HuH-7 (cell line): ENCODE measurements at regions not wholly inside any gene's neighbourhood (a gene's known extent, or its start where the extent isn't known, plus 50 kb on each side); places are given as distances from the start of the nearest gene placed in this dataset.

Experiments
- DNase-seq: peaks from one replicate; pipeline ENCODE4 v3.0.0; 2011; ENCODE audit warnings: low spot score

GRCh38 chr17:12590417-12590816 is 75.3 kb upstream of the MYOCD start:
- DNase-seq: no peak

- DNase-seq: no peak
Observed at GRCh38 chr17:12591021-12591735, 74.5 kb upstream of the MYOCD start.

- no peak for DNase-seq
Observed at GRCh38 chr17:12592941-12593340, 72.7 kb upstream of the MYOCD start.

- DNase-seq: no peak
Observed at GRCh38 chr17:12596961-12597360, 68.7 kb upstream of the MYOCD start.

GRCh38 chr17:12597895-12598294 is 67.8 kb upstream of the MYOCD start:
- DNase-seq: no peak

- DNase-seq: no peak
Observed at GRCh38 chr17:12599186-12599920, 66.3 kb upstream of the MYOCD start.

GRCh38 chr17:12600349-12600748 is 65.3 kb upstream of the MYOCD start:
- no peak for DNase-seq

GRCh38 chr17:12603566-12603965 is 62.1 kb upstream of the MYOCD start:
- no peak for DNase-seq

GRCh38 chr17:12605222-12605621 is 60.5 kb upstream of the MYOCD start:
- DNase-seq: no peak

GRCh38 chr17:12613566-12613965 is 52.1 kb upstream of the MYOCD start:
- no peak for DNase-seq
